ENCODE measurements at regions not wholly inside any gene's neighbourhood (a gene's known extent, or its start where the extent isn't known, plus 50 kb on each side); places are given as distances from the start of the nearest gene placed in this dataset.

- H3K4me3 ChIP-seq (ENCODE audit: insufficient read depth, low read length, poor library complexity, severe bottlenecking): no peak overlapping the region
- no peak overlapping the region for H3K9ac ChIP-seq (ENCODE audit: low read length)
- TF ChIP-seq EZH2phosphoT487 (conservative IDR thresholded peaks at IDR 0.05; ENCODE audit: low read length) (no peak), CTCF (IDR thresholded peaks at IDR 0.05; ENCODE audit: insufficient read depth, low read length, poor library complexity, severe bottlenecking) (no peak)
- no peaks in the 10 kb centered on the region for H4K20me1 ChIP-seq (ENCODE audit: low read depth, low read length)
- H2AFZ ChIP-seq (ENCODE audit: low read depth, low read length, severe bottlenecking): no peak overlapping the region
- no peak overlapping the region for H3K27ac ChIP-seq (ENCODE audit: low read depth, low read length)
- no peaks in the 10 kb centered on the region for H3F3A ChIP-seq (ENCODE audit: insufficient read depth)
- no peaks in the 10 kb centered on the region for H3K27me3 ChIP-seq (ENCODE audit: low read length)
- H3K9me3 ChIP-seq (ENCODE audit: insufficient read depth, low read length): no peaks in the 10 kb centered on the region
- no peak overlapping the region for H3K4me2 ChIP-seq (ENCODE audit: low read depth, low read length, poor library complexity, severe bottlenecking)
- no peaks in the 10 kb centered on the region for H3K9me2 ChIP-seq (replicated peaks; ENCODE audit: insufficient read depth, low read length)
- H3K36me3 ChIP-seq (ENCODE audit: low read length): no peaks in the 10 kb centered on the region
- H3K79me2 ChIP-seq (ENCODE audit: insufficient read depth, low read length): no peaks in the 10 kb centered on the region
These were observed 753.9 kb upstream of the EEF2KMT start for GRCh38 chr16:5851393-5851982.

GRCh38 chr16:5850632-5851392, 753.2 kb upstream of the EEF2KMT start:
- no peak overlapping the region for H3K9ac ChIP-seq (ENCODE audit: low read length)
- no peak overlapping the region for H2AFZ ChIP-seq (ENCODE audit: low read depth, low read length, severe bottlenecking)
- no peaks in the 10 kb centered on the region for H3K9me3 ChIP-seq (ENCODE audit: insufficient read depth, low read length)
- no peak overlapping the region for H3K27ac ChIP-seq (ENCODE audit: low read depth, low read length)
- H3K9me2 ChIP-seq (replicated peaks; ENCODE audit: insufficient read depth, low read length): no peaks in the 10 kb centered on the region
- no peaks in the 10 kb centered on the region for H3K79me2 ChIP-seq (ENCODE audit: insufficient read depth, low read length)
- TF ChIP-seq CTCF (IDR thresholded peaks at IDR 0.05; ENCODE audit: insufficient read depth, low read length, poor library complexity, severe bottlenecking): no peak
- TF ChIP-seq EZH2phosphoT487 (conservative IDR thresholded peaks at IDR 0.05; ENCODE audit: low read length): no peak
- no peaks in the 10 kb centered on the region for H3F3A ChIP-seq (ENCODE audit: insufficient read depth)
- H3K36me3 ChIP-seq (ENCODE audit: low read length): no peaks in the 10 kb centered on the region
- H3K4me3 ChIP-seq (ENCODE audit: insufficient read depth, low read length, poor library complexity, severe bottlenecking): no peak overlapping the region
- H4K20me1 ChIP-seq (ENCODE audit: low read depth, low read length): no peaks in the 10 kb centered on the region
- no peak overlapping the region for H3K4me2 ChIP-seq (ENCODE audit: low read depth, low read length, poor library complexity, severe bottlenecking)
- H3K27me3 ChIP-seq (ENCODE audit: low read length): no peaks in the 10 kb centered on the region

- H3F3A ChIP-seq (ENCODE audit: insufficient read depth): no peaks in the 10 kb centered on the region
- H3K27me3 ChIP-seq (ENCODE audit: low read length): no peaks in the 10 kb centered on the region
- H3K4me2 ChIP-seq (ENCODE audit: low read depth, low read length, poor library complexity, severe bottlenecking): no peak overlapping the region
- H3K27ac ChIP-seq (ENCODE audit: low read depth, low read length): no peak overlapping the region
- no peak overlapping the region for H3K9ac ChIP-seq (ENCODE audit: low read length)
- H4K20me1 ChIP-seq (ENCODE audit: low read depth, low read length): no peaks in the 10 kb centered on the region
- no peak overlapping the region for H2AFZ ChIP-seq (ENCODE audit: low read depth, low read length, severe bottlenecking)
- H3K9me3 ChIP-seq (ENCODE audit: insufficient read depth, low read length): no peaks in the 10 kb centered on the region
- no peak overlapping the region for H3K4me3 ChIP-seq (ENCODE audit: insufficient read depth, low read length, poor library complexity, severe bottlenecking)
- H3K36me3 ChIP-seq (ENCODE audit: low read length): no peaks in the 10 kb centered on the region
- no peaks in the 10 kb centered on the region for H3K9me2 ChIP-seq (replicated peaks; ENCODE audit: insufficient read depth, low read length)
- H3K79me2 ChIP-seq (ENCODE audit: insufficient read depth, low read length): no peaks in the 10 kb centered on the region
- TF ChIP-seq CTCF (IDR thresholded peaks at IDR 0.05; ENCODE audit: insufficient read depth, low read length, poor library complexity, severe bottlenecking) (no peak), EZH2phosphoT487 (conservative IDR thresholded peaks at IDR 0.05; ENCODE audit: low read length) (no peak)
These were observed 747.5 kb upstream of the EEF2KMT start for GRCh38 chr16:5845046-5845445.

All from SU-DHL-6 (cell line).